ENCODE measurements at regions not wholly inside any gene's neighbourhood (a gene's known extent, or its start where the extent isn't known, plus 50 kb on each side); places are given as distances from the start of the nearest gene placed in this dataset.
A peak's percentile ranks its signal among the peaks of the same experiment; 100 is the strongest.

DNA sequence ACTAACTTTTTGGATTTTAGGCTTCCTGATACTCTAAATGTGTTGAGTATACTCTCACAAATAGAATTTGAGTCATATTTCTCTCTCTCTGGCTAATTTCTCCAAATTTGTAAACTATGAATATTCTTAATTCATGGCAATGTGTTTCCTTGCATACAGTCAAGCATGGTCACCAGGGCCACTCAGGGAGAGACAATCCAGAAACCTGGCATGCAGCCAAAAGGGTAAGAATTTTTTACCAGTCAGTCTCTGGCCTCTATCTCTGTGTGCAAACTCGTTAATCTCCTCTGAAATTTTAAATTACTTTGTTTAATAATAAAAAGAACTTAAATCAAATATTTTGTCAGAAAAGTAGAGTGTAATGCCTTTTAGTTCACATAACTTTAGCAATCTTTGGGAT lies 179.8 kb downstream of the OR13H1 start:
- no peak for DNase-seq (ENCODE audit: low read depth in 1 of 2, low spot score in 1 of 2)
- TF ChIP-seq JUND (IDR thresholded peaks at IDR 0.05; ENCODE audit: low read depth): no peak
- in situ Hi-C loops (cut with HindIII; ENCODE audit: low pct_unique_long_range_greater_than_20kb, low sequenced_read_pairs): no loop called here

DNA sequence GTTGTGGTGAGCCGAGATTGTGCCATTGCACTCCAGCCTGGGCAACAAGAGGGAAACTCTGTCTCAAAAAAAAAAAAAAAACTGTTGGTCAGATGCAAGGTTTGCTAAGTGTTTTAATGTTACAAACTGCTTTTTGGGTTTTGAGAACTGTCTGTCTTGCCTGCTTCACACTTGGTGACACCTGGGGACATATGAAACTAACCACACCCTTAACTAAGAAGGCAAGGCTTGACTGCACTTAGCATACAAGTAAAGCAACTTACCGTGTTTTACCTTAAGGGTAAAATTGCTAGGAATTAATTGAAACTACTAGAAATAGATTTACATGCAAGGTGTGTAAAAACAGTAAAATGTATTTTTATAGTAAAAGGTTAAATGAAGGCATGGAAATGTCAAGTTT lies 180.4 kb downstream of the OR13H1 start:
- TF ChIP-seq JUND (IDR thresholded peaks at IDR 0.05; ENCODE audit: low read depth): no peak
- in situ Hi-C loops (cut with HindIII; ENCODE audit: low pct_unique_long_range_greater_than_20kb, low sequenced_read_pairs): no loop called here
- DNase-seq (ENCODE audit: low read depth in 1 of 2, low spot score in 1 of 2): no peak

DNA sequence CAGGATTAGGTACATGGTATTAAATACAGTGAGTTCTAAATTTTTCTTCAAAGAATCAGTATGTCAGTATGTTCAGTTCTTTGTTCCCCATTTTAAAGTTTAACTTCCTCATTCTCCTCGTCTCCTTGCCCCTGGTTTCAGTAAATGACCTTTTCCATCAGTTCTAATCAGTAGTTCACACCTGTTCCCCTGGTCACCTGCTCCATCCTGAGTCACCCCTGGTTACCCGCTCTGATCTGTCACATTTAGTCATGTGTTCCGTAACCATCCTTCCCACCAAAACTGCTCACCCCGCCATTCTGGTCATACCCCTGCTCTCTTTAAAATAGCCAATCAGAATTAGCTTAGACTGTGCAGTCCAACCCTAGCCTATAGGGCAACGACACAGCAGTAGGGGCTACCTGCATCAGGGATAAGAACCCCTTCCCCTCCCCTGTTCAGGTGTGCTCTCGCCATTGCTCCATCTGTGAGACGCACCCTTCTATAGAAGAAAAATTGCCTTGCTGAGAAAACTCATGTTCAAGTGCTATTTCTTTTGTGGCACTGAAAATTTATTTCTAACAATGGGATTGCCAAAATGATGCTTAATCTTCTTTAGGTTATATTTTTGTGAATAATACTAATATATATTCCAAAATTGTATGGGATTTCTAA lies 181.3 kb downstream of the OR13H1 start:
- in situ Hi-C loops (cut with HindIII; ENCODE audit: low pct_unique_long_range_greater_than_20kb, low sequenced_read_pairs): no loop called here
- no peak for DNase-seq (ENCODE audit: low read depth in 1 of 2, low spot score in 1 of 2)

DNA sequence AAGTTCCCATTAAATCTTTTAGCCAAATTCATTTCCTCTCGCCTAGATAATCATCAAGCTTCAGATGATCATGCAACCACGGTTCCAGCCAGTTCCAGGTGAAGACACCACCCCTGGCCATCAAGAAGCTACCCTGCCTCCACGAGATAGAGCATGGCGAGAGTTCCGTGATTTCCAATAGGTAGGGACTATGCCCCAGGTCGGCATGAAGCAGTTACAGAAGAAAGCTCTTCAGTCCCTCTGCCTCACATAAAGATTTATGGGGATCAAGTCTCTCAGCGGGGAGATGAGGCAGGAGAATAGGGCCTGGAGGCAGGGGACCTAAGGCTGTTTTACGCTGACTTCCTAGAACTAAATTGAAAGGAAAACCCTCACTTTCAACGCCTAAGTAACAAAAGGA lies 183.9 kb downstream of the OR13H1 start:
- DNase-seq (ENCODE audit: low read depth in 1 of 2, low spot score in 1 of 2): no peak
- in situ Hi-C loops (cut with HindIII; ENCODE audit: low pct_unique_long_range_greater_than_20kb, low sequenced_read_pairs): no loop called here

More for the DNA sequence above, 181.3 kb downstream of the OR13H1 start:
- no peak for TF ChIP-seq JUND (IDR thresholded peaks at IDR 0.05; ENCODE audit: low read depth)

DNA sequence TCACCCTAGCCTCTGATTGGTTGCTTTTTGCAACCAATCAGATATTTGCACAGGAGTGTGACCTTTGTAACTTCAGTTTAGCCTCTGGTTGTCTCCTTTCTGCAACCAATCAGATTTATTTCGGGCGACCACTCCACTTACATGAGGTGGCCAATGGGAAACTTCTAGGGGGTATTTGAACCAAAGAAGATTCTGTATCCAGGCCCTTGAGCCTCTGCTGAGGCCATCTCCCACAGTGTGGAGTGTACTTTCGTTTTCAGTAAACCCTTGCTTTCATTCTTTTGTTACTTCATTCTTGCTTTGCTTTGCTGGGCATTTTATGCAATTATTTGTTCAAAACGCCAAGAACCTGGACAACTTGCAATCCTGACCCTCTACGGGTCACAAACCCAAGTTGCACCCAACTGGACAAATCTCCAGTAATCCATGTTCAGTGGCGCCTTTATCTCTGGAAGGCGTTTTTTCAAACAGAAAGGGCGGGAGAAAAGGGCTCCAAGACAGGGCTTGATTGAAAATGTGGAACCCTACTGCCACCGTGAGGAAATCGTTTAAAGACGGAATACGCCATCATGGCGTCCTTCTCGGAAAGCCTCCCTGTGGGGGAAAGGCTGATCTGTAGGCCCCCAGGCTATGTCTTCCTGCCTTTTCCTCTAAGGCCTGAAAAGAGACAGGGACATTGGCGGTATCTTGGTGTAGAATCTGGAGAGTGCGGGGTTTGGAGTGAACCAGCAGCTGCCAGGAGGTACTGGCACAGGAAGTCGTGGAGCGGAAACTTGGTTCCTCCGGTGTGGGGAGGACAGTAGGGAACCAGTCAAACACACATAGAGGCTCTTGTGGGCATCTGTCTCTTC lies 184.6 kb downstream of the OR13H1 start:
- in situ Hi-C loops (cut with HindIII; ENCODE audit: low pct_unique_long_range_greater_than_20kb, low sequenced_read_pairs): no loop called here
- TF ChIP-seq JUND (IDR thresholded peaks at IDR 0.05; ENCODE audit: low read depth): no peak
- DNase-seq (ENCODE audit: low read depth in 1 of 2, low spot score in 1 of 2): no peak

More for the DNA sequence above, 183.9 kb downstream of the OR13H1 start:
- no peak for TF ChIP-seq JUND (IDR thresholded peaks at IDR 0.05; ENCODE audit: low read depth)

DNA sequence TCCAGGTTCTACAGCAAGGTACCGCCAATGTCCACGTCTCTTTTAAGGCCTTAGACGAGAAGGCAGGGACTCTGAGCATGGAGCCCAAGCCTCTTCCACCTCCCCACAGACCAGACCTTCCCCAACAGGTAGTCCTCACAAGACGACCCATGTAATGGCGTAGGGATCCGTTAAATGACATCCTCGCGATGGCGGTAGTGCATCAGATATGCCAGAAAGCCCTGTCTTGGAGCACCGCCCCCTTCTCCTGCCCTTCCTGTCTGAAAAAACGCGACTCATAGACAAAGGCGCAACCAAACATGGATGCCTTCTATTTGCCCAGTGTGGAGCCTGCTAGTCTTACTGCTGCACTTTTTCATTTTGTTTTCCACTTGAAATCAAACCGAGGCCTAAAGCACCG lies 185.4 kb downstream of the OR13H1 start:
- no peak for DNase-seq (ENCODE audit: low read depth in 1 of 2, low spot score in 1 of 2)
- TF ChIP-seq JUND (IDR thresholded peaks at IDR 0.05; ENCODE audit: low read depth): no peak
- in situ Hi-C loops (cut with HindIII; ENCODE audit: low pct_unique_long_range_greater_than_20kb, low sequenced_read_pairs): no loop called here

DNA sequence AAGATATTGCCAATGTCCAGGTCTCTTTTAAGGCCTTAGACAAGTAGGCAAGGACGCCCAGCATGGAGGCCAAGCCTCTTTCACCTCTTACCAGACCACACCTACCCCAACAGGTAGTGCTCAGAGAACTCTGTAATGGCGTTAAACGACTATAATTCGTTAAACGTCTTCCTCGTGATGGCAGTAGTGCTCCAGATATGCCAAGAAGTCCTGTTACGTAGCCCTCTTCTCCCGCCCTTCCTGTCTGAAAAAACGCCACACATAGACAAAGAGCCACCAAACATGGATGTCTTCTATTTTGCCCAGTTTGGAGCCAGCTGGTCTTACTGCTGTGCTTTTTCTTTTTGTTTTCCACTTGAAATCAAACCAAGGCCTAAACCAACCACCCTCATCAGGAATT lies 190.7 kb downstream of the OR13H1 start:
- TF ChIP-seq JUND (IDR thresholded peaks at IDR 0.05; ENCODE audit: low read depth): no peak
- in situ Hi-C loops (cut with HindIII; ENCODE audit: low pct_unique_long_range_greater_than_20kb, low sequenced_read_pairs): no loop called here
- no peak for DNase-seq (ENCODE audit: low read depth in 1 of 2, low spot score in 1 of 2)

DNA sequence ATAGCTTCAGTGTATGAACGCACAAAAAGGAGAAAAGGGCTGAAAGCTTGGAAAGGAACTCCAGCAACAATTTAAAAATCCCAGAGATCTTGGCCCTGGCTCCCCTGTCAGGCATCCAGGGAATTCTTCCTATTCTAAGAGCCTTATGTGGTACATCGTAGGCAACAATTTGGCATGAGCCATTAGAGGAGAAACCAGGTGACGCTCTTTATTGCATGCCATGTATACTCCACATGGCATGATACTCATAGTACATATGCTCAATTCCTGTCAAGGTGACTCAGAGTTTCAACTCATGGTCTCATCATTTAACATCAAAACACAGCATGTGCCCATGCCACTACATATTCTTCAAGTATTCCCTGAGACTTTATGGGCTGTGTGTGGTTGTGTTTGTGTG lies 191.3 kb downstream of the OR13H1 start:
- no peak for TF ChIP-seq JUND (IDR thresholded peaks at IDR 0.05; ENCODE audit: low read depth)
- DNase-seq (ENCODE audit: low read depth in 1 of 2, low spot score in 1 of 2): no peak
- in situ Hi-C loops (cut with HindIII; ENCODE audit: low pct_unique_long_range_greater_than_20kb, low sequenced_read_pairs): no loop called here

DNA sequence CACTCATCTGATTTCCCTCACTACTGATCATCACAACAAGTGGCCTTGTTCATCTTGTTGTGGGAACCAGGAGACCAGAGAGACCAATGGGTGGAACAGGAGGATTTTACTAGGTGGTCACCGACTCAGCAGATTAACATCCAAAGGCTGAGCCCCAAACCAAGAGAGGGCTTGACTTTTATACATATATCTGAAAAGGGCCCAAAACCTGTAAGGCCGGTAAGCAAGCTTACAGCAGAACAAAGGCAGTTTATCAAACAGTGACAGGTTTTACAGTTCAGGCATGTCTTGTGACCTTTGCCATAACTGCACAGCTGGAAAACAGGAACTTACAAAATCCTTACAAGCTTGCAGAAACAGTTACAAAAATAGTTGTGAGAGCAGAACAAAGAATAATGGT lies 195.9 kb downstream of the OR13H1 start:
- in situ Hi-C loops (cut with HindIII; ENCODE audit: low pct_unique_long_range_greater_than_20kb, low sequenced_read_pairs): no loop called here
- TF ChIP-seq JUND (IDR thresholded peaks at IDR 0.05; ENCODE audit: low read depth): no peak
- DNase-seq (ENCODE audit: low read depth in 1 of 2, low spot score in 1 of 2): no peak

DNA sequence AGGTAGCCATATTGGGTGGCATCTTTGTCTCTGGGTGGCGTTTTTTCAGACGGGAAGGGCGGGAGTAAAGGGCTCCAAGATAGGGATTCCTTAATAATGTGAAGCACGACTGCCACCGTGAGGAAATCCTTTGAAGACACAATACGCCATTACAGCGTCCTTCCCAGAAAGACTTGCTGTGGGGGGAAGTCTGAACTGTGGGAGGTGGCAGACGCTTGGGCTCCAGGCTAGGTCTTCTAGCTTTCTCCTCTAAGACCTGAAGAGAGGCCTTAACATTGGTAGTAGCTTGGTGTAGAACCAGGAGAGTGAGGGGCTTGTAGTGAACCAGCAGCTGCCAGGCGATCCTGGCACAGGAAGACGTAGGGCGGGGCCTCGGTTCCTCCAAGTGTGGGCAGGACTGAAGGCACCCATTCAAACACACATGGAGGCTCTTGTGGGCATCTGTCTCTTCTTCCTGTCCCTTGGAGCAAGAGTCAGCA lies 197.3 kb downstream of the OR13H1 start:
- in situ Hi-C loops (cut with HindIII; ENCODE audit: low pct_unique_long_range_greater_than_20kb, low sequenced_read_pairs): no loop called here
- no peak for TF ChIP-seq JUND (IDR thresholded peaks at IDR 0.05; ENCODE audit: low read depth)
- no peak for DNase-seq (ENCODE audit: low read depth in 1 of 2, low spot score in 1 of 2)

DNA sequence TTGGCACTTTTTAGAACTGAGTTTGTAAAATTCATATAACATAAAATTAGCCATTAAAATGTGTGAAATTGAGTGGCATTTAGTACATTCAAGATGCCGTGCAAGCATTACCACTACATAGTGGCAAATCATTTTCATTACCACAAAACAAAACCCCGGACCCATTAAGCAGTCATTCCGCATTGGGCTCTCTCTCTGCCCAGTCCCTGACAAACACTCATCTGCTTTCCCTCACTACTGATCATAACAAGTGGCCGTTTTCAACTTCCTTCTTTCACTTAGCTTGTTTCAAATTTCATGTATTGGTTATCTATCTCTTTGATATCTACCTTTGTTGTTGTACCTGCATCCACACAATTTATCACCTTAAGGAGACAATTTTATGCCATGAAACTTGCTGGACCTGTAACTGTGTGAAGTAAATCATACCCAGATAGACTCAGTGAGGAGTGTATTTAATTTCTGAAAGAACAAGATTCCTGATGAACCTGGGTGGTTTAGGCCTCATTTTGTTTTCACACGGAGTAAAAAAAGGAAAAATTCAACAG lies 202.1 kb downstream of the OR13H1 start:
- in situ Hi-C loops (cut with HindIII; ENCODE audit: low pct_unique_long_range_greater_than_20kb, low sequenced_read_pairs): no loop called here
- no peak for TF ChIP-seq JUND (IDR thresholded peaks at IDR 0.05; ENCODE audit: low read depth)

DNA sequence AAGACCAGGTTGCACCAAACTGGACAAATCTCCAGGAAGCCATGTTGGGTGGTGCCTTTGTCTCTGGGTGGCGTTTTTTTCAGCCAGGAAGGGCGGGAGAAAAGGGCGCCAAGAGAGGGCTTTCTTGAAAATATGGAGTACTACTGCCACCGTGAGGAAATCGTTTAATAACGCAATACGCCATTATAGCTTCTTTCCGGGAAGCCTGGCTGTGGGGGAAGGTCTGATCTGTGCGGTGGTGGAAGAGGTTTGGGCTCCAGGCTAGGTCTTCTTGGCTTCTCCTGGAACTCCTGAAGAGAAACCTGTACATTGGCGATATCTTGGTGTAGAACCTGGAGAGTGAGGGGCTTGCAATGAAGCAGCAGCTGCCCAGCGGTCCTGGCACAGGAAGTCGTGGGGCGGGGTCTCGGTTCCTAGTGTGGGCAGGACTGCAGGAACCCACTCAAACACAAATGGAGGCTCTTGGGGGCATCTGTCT lies 202.7 kb downstream of the OR13H1 start:
- in situ Hi-C loops (cut with HindIII; ENCODE audit: low pct_unique_long_range_greater_than_20kb, low sequenced_read_pairs): no loop called here
- TF ChIP-seq JUND (IDR thresholded peaks at IDR 0.05; ENCODE audit: low read depth): no peak
- DNase-seq (ENCODE audit: low read depth in 1 of 2, low spot score in 1 of 2): peak in 1 of 2 experiments; percentile 90

More for the DNA sequence above, 202.1 kb downstream of the OR13H1 start:
- DNase-seq (ENCODE audit: low read depth in 1 of 2, low spot score in 1 of 2): no peak

DNA sequence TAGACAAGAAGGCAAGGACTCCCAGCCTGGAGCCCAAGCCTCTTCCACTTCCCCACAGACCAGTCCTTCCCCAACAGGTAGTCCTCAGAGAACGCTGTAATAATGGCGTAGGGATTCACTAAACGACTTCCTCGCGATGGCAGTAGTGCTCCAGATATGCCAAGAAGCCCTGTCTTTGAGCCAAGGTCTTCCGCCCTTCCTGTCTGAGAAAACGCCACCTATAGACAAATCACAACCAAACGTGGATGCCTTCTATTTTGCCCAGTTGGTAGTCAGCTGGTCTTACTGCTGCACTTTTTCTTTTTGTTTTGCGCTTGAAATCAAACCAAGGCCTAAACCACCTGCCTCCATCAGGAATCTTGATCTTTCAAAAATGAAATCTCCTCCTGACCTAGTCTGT lies 203.3 kb downstream of the OR13H1 start:
- TF ChIP-seq JUND (IDR thresholded peaks at IDR 0.05; ENCODE audit: low read depth): no peak
- DNase-seq (ENCODE audit: low read depth in 1 of 2, low spot score in 1 of 2): peak in 1 of 2 experiments; percentile 91

More for the DNA sequence above, 203.3 kb downstream of the OR13H1 start:
- in situ Hi-C loops (cut with HindIII; ENCODE audit: low pct_unique_long_range_greater_than_20kb, low sequenced_read_pairs): no loop called here
